K562 (cell line): ENCODE measurements at regions not wholly inside any gene's neighbourhood (a gene's known extent, or its start where the extent isn't known, plus 50 kb on each side); places are given as distances from the start of the nearest gene placed in this dataset.

Experiments
- ATAC-seq: fragments of 200-7000 bp; cut with Tn5 transposase; 3 replicates; pipeline ENCODE4 v1.9.1; 2020; ENCODE audit warnings: moderate library complexity
- BruUV-seq: library from RNA; stranded (reverse); fragments of 400-500 nt; replicated peaks from 2 replicates; lab custom pipeline; 2021; lab: Mats Ljungman, UMichigan
- CTCF ChIA-PET: fragments of 300-600 bp; formaldehyde crosslinking; extraction: SDS; loops from one replicate; lab custom pipeline; 2021; ENCODE audit warnings: low intra/inter-chr PET ratio; lab: Yijun Ruan, JAX
- POLR2A ChIA-PET: fragments of 300-600, 350-650 bp; sonication (Branson Sonifier 250); formaldehyde crosslinking; extraction: SDS; loops from one replicate; lab custom pipeline; 2021; ENCODE audit warnings: antibody characterized with exemption, inconsistent platforms; lab: Yijun Ruan, JAX
- DNase-seq, 4 experiments: peaks; one replicate each; pipeline versions ENCODE4 v3.0.0 to v3.0.0-alpha.2; 2011 to 2018; ENCODE audit warnings: low spot score in 3 of 4, mixed read lengths in 3 of 4; ENCODE audit errors: extremely low read depth in 1 of 4
- FAIRE-seq: peaks from 2 replicates; lab custom pipeline; 2011; peaks lifted over from hg19 to GRCh38; lab: Jason Lieb, UNC
- H2AFZ ChIP-seq: 2 replicates; pipeline ENCODE4 v1.6.0; 2011; ENCODE audit warnings: low read depth, low read length, control low read depth, inconsistent platforms
- H3K27ac ChIP-seq: fragments of 200-600 bp; 3 replicates; pipeline ENCODE4 v1.8.0; 2011; ENCODE audit warnings: low read depth, mild to moderate bottlenecking, control low read depth, inconsistent platforms, low read length, moderate library complexity, mixed read lengths; ENCODE audit errors: extremely low read depth
- H3K27me3 ChIP-seq, 2 experiments: fragments of 300-600 bp in 1 of 2; 2 replicates in 1 of 2; 3 replicates in 1 of 2; pipeline versions ENCODE4 v1.6.0 to v1.8.0; 2011; ENCODE audit warnings: inconsistent platforms in 2 of 2, low read length in 2 of 2, mild to moderate bottlenecking in 1 of 2, mixed read lengths in 1 of 2, moderate library complexity in 1 of 2; ENCODE audit not compliant: control insufficient read depth in 2 of 2, insufficient read depth in 2 of 2
- H3K36me3 ChIP-seq: fragments of 300-600 bp; 3 replicates; pipeline ENCODE4 v1.8.0; 2011; ENCODE audit warnings: mild to moderate bottlenecking, low read length, inconsistent platforms; ENCODE audit not compliant: control insufficient read depth, insufficient read depth
- H3K4me1 ChIP-seq, 2 experiments: fragments of 200-600 bp in 1 of 2; replicated peaks in 1 of 2; 2 replicates in 1 of 2; 3 replicates in 1 of 2; pipeline versions ENCODE4 v1.5.1 to v1.8.0; 2011; ENCODE audit warnings: inconsistent platforms in 2 of 2, low read length in 2 of 2, mild to moderate bottlenecking in 1 of 2, mixed read lengths in 1 of 2, moderate library complexity in 1 of 2; ENCODE audit not compliant: control insufficient read depth in 2 of 2, insufficient read depth in 2 of 2
- H3K4me2 ChIP-seq: 2 replicates; pipeline ENCODE4 v1.6.1; 2011; ENCODE audit warnings: low read length, control low read depth, inconsistent platforms, mixed read lengths; ENCODE audit not compliant: insufficient read depth
- H3K4me3 ChIP-seq: fragments of 200-600 bp; sonication (generic), shearing (Covaris generic); 2 replicates; pipeline ENCODE4 v1.5.1; 2016; ENCODE audit warnings: control low read depth, inconsistent platforms
- H3K79me2 ChIP-seq: fragments of 200-600 bp; 3 replicates; pipeline ENCODE4 v1.8.0; 2011; ENCODE audit warnings: low read length, inconsistent platforms; ENCODE audit not compliant: control insufficient read depth, insufficient read depth
- H3K9ac ChIP-seq, 2 experiments: 2 replicates each; pipeline versions ENCODE4 v1.6.0 to v1.6.1; 2011; ENCODE audit warnings: low read depth in 2 of 2, low read length in 2 of 2, control low read depth in 1 of 2, inconsistent platforms in 1 of 2, mild to moderate bottlenecking in 1 of 2, mixed read lengths in 1 of 2; ENCODE audit not compliant: insufficient read depth in 1 of 2
- H3K9me1 ChIP-seq: one replicate; pipeline ENCODE4 v1.6.0; 2011; ENCODE audit warnings: inconsistent platforms, mild to moderate bottlenecking, low read length, moderate library complexity; ENCODE audit not compliant: control insufficient read depth, insufficient read depth
- H3K9me3 ChIP-seq: replicated peaks from 2 replicates; pipeline ENCODE4 v1.5.1; 2011; ENCODE audit warnings: low read depth, low read length, inconsistent platforms; ENCODE audit not compliant: control insufficient read depth, insufficient read depth
- H4K20me1 ChIP-seq: replicated peaks from 2 replicates; pipeline ENCODE4 v1.6.1; 2011; ENCODE audit warnings: low read length, inconsistent platforms, mixed read lengths; ENCODE audit not compliant: control insufficient read depth, insufficient read depth
- BCL6 ChIP-seq: fragments of 250-450 bp; sonication (Bioruptor Pico); IDR thresholded peaks from 2 replicates; pipeline ENCODE4 v1.4.0; 2020
- EHMT2 ChIP-seq: fragments of 450-650 bp; IDR thresholded peaks from 2 replicates; pipeline ENCODE4 v1.6.1; 2018; ENCODE audit warnings: antibody characterized with exemption
- HMGN3 ChIP-seq: IDR thresholded peaks from 2 replicates; pipeline ENCODE4 v1.6.1; 2011; ENCODE audit warnings: borderline replicate concordance, low read depth, mild to moderate bottlenecking, mixed read lengths, low read length; ENCODE audit not compliant: insufficient read length; ENCODE audit errors: extremely low read depth
- MGA ChIP-seq: fragments of 450-650 bp; IDR thresholded peaks from 2 replicates; pipeline ENCODE4 v1.6.1; 2016; ENCODE audit warnings: mild to moderate bottlenecking, moderate library complexity
- MXI1 ChIP-seq: IDR thresholded peaks from 2 replicates; pipeline ENCODE4 v1.6.1; 2011; ENCODE audit warnings: low read depth, mild to moderate bottlenecking, improper control_type of control experiment, low read length
- NR4A1 ChIP-seq, 2 experiments: fragments of 250-450 bp in 1 of 2; fragments of 450-650 bp in 1 of 2; sonication (Bioruptor Pico) in 1 of 2; IDR thresholded peaks; 2 replicates each; pipeline versions ENCODE4 v1.4.0 to v1.6.1; 2016 to 2020; ENCODE audit warnings: mild to moderate bottlenecking in 2 of 2, missing compliant biosample characterization in 1 of 2, missing genetic modification characterization in 1 of 2, moderate library complexity in 1 of 2
- PTRF ChIP-seq: fragments of 450-650 bp; IDR thresholded peaks from 2 replicates; pipeline ENCODE4 v1.6.1; 2016; ENCODE audit warnings: mild to moderate bottlenecking, missing genetic modification characterization, missing compliant biosample characterization
- ZFP91 ChIP-seq: sonication (generic); formaldehyde crosslinking; IDR thresholded peaks from 2 replicates; pipeline ENCODE4 v1.8.0; 2022; ENCODE audit warnings: mild to moderate bottlenecking, missing genetic modification reagents
- WGBS: fragments of 100-300 bp; shearing (Covaris generic); methylation state at CpG from one replicate; pipeline ENCODE4 v1.1.6; 2016; ENCODE audit warnings: low coverage, mixed read lengths; ENCODE audit not compliant: insufficient coverage; ENCODE audit errors: missing lambda C conversion rate; 5-methylcytosine and 5-hydroxymethylcytosine counted together
- in situ Hi-C: fragments of 300-500 bp; cut with MboI; formaldehyde crosslinking; loops from 4 replicates; pipeline ENCODE4 v1.15.0; 2018; ENCODE audit warnings: inconsistent platforms, mixed read lengths
- intact Hi-C: fragments of 100-400 bp; cut with micrococcal nuclease; formaldehyde crosslinking; loops from 2 replicates; pipeline ENCODE4 v1.14.2; 2022

GRCh38 chr14:96934638-96935330 lies 137.6 kb downstream of the VRK1 start:
- FAIRE-seq (no peak), ATAC-seq (no peak), DNase-seq (no peak)
- Histone ChIP-seq H3K4me2 (no peak overlapping the region), H4K20me1 (no peaks in the 10 kb centered on the region; the same call in 1 of the 2 replicates), H3K79me2 (no peaks in the 10 kb centered on the region), H2AFZ (no peak overlapping the region), H3K9me1 (no peaks in the 10 kb centered on the region), H3K27me3 (no peaks in the 10 kb centered on the region), H3K36me3 (no peaks in the 10 kb centered on the region), H3K9ac (no peak overlapping the region), H3K27ac (no peak overlapping the region), H3K4me3 (no peak overlapping the region), H3K9me3 (no peaks in the 10 kb centered on the region), H3K4me1 (no peaks in the 10 kb centered on the region)
- ChIA-PET CTCF (no interaction called here), POLR2A (no interaction called here)
- 36% methylated on average over 13 of the region's 13 CpGs for WGBS
- intact Hi-C loops (loop anchor here (5.0 to 10.0 kb wide), 2 partner anchors 192 to 350 kb away; no protein-coding TSS in a partner anchor), in situ Hi-C loops (no loop called here)
- no TSS peak for BruUV-seq
- no peak for TF ChIP-seq PTRF (tag)
- no peak for TF ChIP-seq MXI1
- no peak for TF ChIP-seq NR4A1 (CRISPR knock-in tag; IDR thresholded peaks at IDR 0.05)
- no peak for TF ChIP-seq NR4A1 (tag; IDR thresholded peaks at IDR 0.05)
- TF ChIP-seq ZFP91 (CRISPR knock-in tag): no peak
- no peak for TF ChIP-seq EHMT2
- no peak for TF ChIP-seq MGA
- no peak for TF ChIP-seq HMGN3
- TF ChIP-seq BCL6 (CRISPR knock-in tag): no peak
